Peyer's patch (tissue), 4 donors: ENCODE measurements at regions not wholly inside any gene's neighbourhood (a gene's known extent, or its start where the extent isn't known, plus 50 kb on each side); places are given as distances from the start of the nearest gene placed in this dataset.

ENCODE experiments used
- DNase-seq, 3 donors: peaks; one replicate each; pipeline ENCODE4 v3.0.0-alpha.2; 2017 to 2019
- H3K27ac ChIP-seq, 4 donors: fragments of 200-600 bp; sonication (generic); one replicate each; pipeline ENCODE4 v1.5.1; 2016 to 2019
- H3K27me3 ChIP-seq, 2 donors: fragments of 200-600 bp; sonication (generic); one replicate each; pipeline ENCODE4 v1.5.1; 2019
- H3K36me3 ChIP-seq, 3 donors: fragments of 200-600 bp; sonication (generic); one replicate each; pipeline ENCODE4 v1.5.1; 2016 to 2019
- H3K4me1 ChIP-seq, 4 donors: fragments of 200-600 bp; sonication (generic); one replicate each; pipeline ENCODE4 v1.5.1; 2016 to 2019
- H3K4me3 ChIP-seq, 4 donors: fragments of 200-600 bp; sonication (generic); 1 replicate in 3 of 4; 2 replicates in 1 of 4; pipeline ENCODE4 v1.5.1; 2016 to 2019; ENCODE audit warnings: mild to moderate bottlenecking in 1 of 4
- H3K9me3 ChIP-seq, 4 donors: fragments of 200-600 bp; sonication (generic); one replicate each; pipeline ENCODE4 v1.5.1; 2016 to 2019; ENCODE audit warnings: mild to moderate bottlenecking in 1 of 4
- CTCF ChIP-seq, 6 experiments: fragments of 450-650 bp in 4 of 6; fragments of 200-600 bp in 2 of 6; sonication (generic) in 1 of 6; IDR thresholded peaks; one replicate each; pipeline ENCODE4 v1.5.1; 2017 to 2019; ENCODE audit warnings: antibody characterized with exemption in 6 of 6, mild to moderate bottlenecking in 3 of 6, moderate library complexity in 1 of 6
- POLR2A ChIP-seq, 2 donors: fragments of 450-650 bp; IDR thresholded peaks; one replicate each; pipeline ENCODE4 v1.5.1; 2017; ENCODE audit warnings: antibody characterized with exemption in 2 of 2, mild to moderate bottlenecking in 2 of 2, moderate library complexity in 2 of 2

- DNase-seq = no peak
Measured at GRCh38 chr5:99379187-99379586, 450.4 kb upstream of the CHD1 start.

GRCh38 chr5:99378443-99378842 is 449.6 kb upstream of the CHD1 start:
- H3K4me3 ChIP-seq = no peak overlapping the region
- H3K27ac ChIP-seq = no peak overlapping the region
- no peaks in the 10 kb centered on the region for H3K9me3 ChIP-seq
- H3K27me3 ChIP-seq = no peaks in the 10 kb centered on the region
- H3K36me3 ChIP-seq = no peaks in the 10 kb centered on the region
- no peak for TF ChIP-seq CTCF (IDR thresholded peaks at IDR 0.05)
- TF ChIP-seq POLR2A (IDR thresholded peaks at IDR 0.05) = no peak
- no peaks in the 10 kb centered on the region for H3K4me1 ChIP-seq
- DNase-seq = no peak

More at GRCh38 chr5:99379187-99379586, 450.4 kb upstream of the CHD1 start:
- Histone ChIP-seq H3K4me1 (no peaks in the 10 kb centered on the region), H3K9me3 (no peaks in the 10 kb centered on the region), H3K4me3 (no peak overlapping the region), H3K36me3 (no peaks in the 10 kb centered on the region), H3K27ac (no peak overlapping the region), H3K27me3 (no peaks in the 10 kb centered on the region)
- TF ChIP-seq POLR2A (IDR thresholded peaks at IDR 0.05) (no peak), CTCF (IDR thresholded peaks at IDR 0.05) (no peak)

- no peaks in the 10 kb centered on the region for H3K4me1 ChIP-seq
- no peaks in the 10 kb centered on the region for H3K36me3 ChIP-seq
- H3K27ac ChIP-seq = no peak overlapping the region
- no peak for TF ChIP-seq CTCF (IDR thresholded peaks at IDR 0.05)
- TF ChIP-seq POLR2A (IDR thresholded peaks at IDR 0.05) = no peak
- H3K27me3 ChIP-seq = no peaks in the 10 kb centered on the region
- H3K9me3 ChIP-seq = no peaks in the 10 kb centered on the region
- H3K4me3 ChIP-seq = no peak overlapping the region
- DNase-seq = no peak
Measured at GRCh38 chr5:99369797-99370593, 441.2 kb upstream of the CHD1 start.

- no peaks in the 10 kb centered on the region for H3K27me3 ChIP-seq
- H3K9me3 ChIP-seq = no peaks in the 10 kb centered on the region
- H3K4me1 ChIP-seq = no peaks in the 10 kb centered on the region
- H3K27ac ChIP-seq = no peak overlapping the region
- H3K36me3 ChIP-seq = no peaks in the 10 kb centered on the region
- H3K4me3 ChIP-seq = no peak overlapping the region
- DNase-seq = no peak
- TF ChIP-seq POLR2A (IDR thresholded peaks at IDR 0.05) (no peak), CTCF (IDR thresholded peaks at IDR 0.05) (no peak)
Measured at GRCh38 chr5:99368726-99369125, 439.9 kb upstream of the CHD1 start.

- TF ChIP-seq POLR2A (IDR thresholded peaks at IDR 0.05) (no peak), CTCF (IDR thresholded peaks at IDR 0.05) (no peak)
- no peak for DNase-seq
- Histone ChIP-seq H3K9me3 (no peaks in the 10 kb centered on the region), H3K36me3 (no peaks in the 10 kb centered on the region), H3K4me1 (no peaks in the 10 kb centered on the region), H3K4me3 (no peak overlapping the region), H3K27me3 (no peaks in the 10 kb centered on the region), H3K27ac (no peak overlapping the region)
Measured at GRCh38 chr5:99355881-99356280, 427.1 kb upstream of the CHD1 start.
